GM12892 (cell line): ENCODE measurements at regions not wholly inside any gene's neighbourhood (a gene's known extent, or its start where the extent isn't known, plus 50 kb on each side); places are given as distances from the start of the nearest gene placed in this dataset.

Experiments used
- POLR2A ChIP-seq: IDR thresholded peaks from 2 replicates; pipeline ENCODE4 v1.6.1; 2011; ENCODE audit warnings: low read depth, low read length, control low read depth
- POLR2AphosphoS5 ChIP-seq: IDR thresholded peaks from 2 replicates; pipeline ENCODE4 v1.6.1; 2011; ENCODE audit warnings: low read depth, low read length, control low read depth
- TAF1 ChIP-seq: IDR thresholded peaks from 2 replicates; pipeline ENCODE4 v1.6.1; 2011; ENCODE audit warnings: low read depth, mild to moderate bottlenecking, control low read depth, low read length, borderline replicate concordance

GRCh38 chr14:65906344-65906743, 493.8 kb downstream of the FUT8 start:
- TF ChIP-seq POLR2A = no peak
- TF ChIP-seq POLR2AphosphoS5 = no peak
- no peak for TF ChIP-seq TAF1
